GM19468 (cell line): ENCODE measurements at regions not wholly inside any gene's neighbourhood (a gene's known extent, or its start where the extent isn't known, plus 50 kb on each side); places are given as distances from the start of the nearest gene placed in this dataset.

Experiments used
- ATAC-seq: cut with Tn5 transposase; IDR thresholded peaks from one replicate; pipeline ENCODE4 v1.9.1; 2021; ENCODE audit warnings: mild to moderate bottlenecking, moderate library complexity, moderate number of reproducible peaks; ENCODE audit not compliant: unreplicated experiment; ENCODE audit errors: extremely low read depth

DNA sequence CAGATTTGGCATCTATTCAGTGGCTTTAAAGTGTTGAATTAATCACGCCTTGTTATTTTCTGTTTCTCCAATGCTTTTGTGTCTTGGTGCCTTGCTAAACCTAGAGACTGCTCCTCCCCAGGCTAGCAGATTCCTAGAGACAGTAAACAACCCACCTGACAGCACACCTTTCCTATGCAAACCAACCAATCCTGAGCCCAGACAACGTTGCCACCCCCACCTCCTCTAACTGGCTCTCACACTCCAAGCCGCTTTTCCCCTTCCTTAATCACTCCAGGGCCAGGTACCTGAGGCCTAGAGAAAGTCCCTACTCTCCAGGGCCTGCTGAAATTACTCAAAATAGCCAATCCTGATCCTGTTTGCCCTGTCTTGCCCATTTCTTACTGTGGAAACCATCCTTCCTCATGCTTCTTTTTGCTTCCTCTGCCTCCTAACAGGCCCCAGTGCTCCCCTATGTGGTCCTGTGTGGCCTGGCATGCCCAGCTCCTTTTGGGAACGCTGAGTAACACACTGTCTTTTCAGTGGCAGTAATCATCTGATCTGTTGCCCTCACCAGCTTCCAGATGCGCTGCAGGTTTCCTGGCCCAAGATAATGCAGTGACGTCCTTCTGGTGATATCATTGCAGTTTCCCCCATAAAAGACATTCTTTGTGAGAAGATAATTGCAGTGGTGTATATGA lies 53.4 kb downstream of the GAS1 start:
- ATAC-seq = no peak

DNA sequence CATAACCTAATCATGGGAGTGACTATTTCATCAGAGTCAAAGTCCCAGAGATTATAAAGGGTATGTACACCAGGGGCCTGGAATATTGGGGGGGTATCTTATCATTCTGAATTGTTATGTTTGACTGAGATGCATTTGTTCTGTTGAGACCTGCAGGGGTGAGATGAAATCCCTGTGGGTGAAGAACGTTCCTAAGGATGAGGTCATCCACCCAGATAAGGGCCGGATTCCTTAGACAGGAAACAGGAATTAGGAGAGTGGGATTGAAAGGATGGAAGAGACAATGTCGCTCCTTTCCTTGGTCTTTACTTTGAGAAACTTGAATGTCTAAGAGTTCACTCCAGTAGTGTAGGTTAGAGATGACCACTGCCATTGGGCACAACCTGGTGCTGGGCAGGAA lies 54.7 kb downstream of the GAS1 start:
- ATAC-seq = no peak

DNA sequence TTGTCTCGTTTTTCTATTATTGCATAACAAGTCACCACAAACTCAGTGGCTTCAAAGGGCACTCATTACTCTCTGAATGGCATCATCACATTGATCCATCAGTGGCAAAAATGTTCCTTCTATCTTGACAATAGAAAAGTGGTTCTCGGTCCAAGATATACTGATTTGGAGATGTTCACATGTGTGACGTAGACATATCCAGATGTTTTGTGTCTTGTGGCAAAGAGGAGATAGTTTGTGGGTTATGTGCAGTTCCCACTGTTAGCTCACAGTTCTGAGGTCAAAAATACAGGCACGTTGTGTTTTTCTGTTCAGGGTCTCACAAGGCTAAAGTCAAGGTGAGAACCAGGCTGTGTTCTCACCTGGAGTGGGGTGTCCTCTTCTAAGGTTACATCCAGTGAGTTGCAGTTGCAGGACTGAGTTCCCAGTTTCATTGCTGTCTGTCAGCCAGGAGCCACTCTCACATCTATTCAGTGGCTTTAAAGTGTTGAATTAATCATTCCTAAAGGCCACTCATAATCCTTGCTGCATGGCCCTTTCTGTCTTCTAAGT lies 55.3 kb downstream of the GAS1 start:
- ATAC-seq = no peak

DNA sequence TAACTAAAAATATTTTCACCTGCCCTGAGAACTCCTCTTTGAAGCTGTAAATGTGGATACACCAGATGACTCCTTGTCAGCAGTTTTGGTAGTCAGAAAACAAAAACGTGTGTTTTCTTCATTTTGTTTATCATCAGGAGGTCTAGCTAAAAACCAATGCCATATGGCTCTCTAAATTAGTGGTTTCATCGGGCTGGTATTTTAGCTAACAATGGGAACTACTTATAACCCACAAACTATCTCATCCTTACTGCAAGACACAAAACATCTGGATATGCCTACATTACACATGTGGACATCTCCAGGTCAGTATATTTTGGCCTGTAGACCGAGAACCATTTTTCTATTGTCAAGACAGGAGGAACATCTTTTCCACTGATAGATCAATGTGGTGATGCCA lies 56.2 kb downstream of the GAS1 start:
- no peak for ATAC-seq

DNA sequence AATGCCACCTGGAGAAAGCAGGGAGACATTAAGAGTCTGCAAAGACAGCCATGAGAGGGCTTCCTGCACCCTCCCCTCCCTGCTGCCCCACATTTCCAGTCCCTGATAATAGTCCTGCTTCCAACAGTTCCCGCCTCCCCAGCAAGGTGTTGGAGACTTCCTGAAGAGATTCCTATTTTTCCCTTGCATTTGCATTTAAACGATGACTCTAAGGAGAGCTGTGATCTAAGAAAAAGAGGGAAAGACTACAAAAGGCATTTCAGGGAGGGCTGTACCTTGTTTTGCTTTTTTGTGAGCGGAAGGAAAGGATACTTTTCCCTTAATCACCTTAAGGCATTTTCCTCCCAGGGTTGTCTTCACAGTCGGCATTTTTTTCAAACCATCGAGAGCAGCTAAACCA lies 62.1 kb downstream of the GAS1 start:
- no peak for ATAC-seq

DNA sequence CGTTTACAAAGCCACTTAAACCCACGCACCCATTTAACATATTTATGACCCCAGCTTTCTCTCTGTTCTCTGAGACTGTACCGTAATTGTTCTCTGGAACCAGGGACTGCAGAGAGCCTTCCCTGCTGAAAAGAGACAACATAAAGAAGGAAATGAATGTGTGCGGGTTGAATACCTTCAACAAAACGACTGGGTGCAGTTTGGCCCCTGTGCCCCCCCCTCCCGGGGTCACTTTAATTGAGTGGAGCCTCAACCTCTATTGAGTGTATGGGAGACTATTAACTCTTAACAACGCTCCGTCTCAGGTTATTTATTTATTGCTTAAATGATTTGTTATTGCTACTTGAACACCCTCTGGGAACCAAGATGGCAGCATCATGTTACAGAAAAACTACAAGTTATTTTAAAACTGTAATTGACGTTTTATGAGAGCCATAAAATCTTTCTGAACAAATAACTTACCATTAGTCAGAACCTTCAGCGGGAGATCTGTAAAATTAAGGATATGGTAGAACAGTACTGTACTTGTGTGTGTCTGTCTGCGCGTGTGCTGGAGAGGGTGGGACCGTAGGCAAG lies 70.6 kb downstream of the GAS1 start:
- no peak for ATAC-seq

DNA sequence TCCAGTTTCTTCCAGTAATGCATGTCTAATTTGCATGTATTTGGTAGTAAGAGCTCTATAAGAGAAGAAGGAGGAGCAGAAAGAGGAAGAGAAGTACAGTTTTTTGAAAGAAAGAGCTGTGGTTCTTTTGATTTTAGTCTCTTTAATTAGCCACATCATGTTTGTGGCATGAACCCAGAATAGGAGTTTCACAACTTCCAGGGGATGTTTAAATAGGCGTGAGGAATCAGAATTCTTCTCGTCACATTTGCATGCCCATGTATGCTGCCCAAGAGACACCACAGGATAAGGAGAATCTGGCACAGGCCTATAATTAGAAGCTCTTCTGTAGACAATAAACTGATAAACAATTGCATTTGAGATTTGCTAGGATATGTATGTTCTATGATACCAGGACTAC lies 78.7 kb downstream of the GAS1 start:
- ATAC-seq = no peak

DNA sequence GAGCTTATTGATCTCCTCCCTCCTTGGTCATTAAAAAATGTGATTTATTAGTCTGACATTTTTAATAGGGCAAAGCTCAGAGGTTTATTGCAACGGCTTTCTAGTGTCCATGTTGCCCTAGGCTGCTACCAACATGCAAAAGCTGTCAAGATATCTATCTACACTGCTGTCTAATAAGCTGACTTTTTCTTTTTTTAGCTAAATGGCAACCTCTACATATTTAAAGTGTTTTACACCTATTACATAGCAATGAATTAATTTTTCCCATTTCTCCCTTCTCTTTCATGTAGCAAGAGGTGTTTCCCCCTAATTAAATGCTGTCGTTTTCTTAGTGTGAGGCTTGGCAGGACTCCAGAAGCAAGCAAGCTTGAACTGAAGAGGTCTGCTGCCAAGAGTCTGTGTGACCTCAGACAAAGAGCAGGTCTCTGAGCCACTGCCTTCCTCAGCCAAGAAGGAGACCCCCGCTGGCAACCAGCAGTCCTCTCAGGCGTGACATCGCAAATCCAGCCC lies 79.4 kb downstream of the GAS1 start:
- ATAC-seq = no peak

DNA sequence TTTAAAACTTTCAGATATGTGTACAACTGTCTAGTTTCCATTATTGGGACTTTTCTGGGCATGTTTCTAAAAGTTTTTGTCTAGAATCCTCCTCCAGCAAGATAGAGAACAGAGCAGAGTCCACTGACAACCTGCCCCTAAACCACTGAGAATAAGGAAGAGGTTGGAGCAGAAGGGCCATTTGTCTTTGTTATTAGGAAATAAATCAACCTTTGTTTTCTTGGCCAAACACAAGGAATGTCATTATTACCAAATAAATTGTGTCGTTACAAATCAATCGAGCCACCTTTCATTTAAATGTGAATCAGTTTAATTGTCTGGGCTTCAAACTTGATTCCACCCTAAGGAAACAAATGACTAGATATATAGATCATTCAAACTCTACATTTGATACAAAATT lies 81.4 kb downstream of the GAS1 start:
- ATAC-seq = no peak

DNA sequence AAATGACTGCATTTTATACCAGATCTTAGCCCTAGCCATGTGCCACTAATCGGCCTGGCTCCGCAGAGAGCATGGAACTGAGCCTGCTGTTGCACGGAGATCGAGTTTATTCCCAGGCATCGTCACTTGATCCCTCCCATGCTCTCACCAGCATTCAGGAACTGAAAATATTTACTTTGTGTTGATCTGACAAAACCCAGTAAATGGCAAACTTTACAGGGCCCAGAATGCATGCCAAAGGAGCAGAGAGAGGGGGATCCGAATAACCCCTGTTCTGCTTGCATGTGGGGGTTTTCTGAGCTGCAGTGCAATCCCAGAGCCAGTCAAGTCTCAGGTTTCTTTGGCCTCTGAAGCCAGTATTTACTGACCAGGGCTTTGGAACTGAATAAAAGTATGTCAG lies 87.3 kb downstream of the GAS1 start:
- ATAC-seq = no peak

DNA sequence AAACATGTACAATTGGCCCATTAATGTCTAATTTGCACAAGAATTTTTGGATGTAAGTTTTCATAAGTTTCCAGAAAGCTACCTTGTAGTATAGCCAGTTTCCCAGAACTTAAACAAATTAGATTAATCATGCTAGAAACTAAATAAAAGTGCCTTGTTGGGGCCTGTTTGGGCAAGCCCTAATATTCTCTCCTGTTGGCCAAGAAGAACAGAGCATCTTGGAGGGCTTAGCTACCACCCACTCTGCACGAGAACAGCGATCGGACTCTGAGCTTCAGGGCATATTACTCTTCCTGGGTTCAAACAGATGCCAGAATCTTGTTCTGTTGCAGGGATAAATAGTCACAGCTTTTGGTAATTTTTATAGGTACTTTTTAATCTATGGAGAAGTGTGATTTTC lies 88.2 kb downstream of the GAS1 start:
- no peak for ATAC-seq

DNA sequence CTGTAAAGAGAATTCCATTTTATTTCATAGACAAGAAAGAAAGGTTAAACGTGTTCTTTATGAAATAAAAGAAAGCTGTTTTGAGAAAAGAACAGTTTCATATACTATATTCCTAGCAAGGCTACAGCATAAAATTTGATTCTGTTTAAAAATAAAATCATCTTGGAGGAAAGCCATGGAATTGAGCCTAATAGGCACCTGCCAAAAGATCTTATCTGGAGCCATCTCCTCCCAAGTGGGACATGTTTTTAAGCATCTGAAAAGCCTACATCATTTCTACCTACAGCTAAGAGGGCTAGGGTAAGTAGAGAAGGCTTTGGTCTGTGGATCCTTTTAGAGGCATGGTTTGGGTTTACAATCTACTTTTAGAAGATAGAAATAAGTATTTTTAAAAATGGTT lies 89.3 kb downstream of the GAS1 start:
- ATAC-seq = no peak

DNA sequence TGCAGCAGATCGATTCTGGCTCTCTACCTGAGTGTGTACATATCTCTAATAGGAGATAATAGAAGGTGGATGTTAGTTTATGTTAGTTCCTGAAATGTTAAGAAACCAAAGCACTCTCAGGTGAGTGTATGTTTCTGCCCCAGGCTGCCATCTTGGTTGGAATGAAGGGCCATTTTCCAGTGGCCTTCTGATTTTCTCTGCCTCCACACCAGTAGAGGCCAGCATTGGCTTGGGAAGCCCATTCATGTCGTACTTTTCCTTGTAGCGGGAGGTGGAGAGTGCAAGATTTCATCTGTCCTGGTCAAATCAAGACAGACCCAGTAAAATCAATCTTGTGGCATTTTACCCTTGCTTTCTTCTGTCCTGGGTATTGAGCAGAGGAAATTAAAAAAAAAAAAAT lies 91.0 kb downstream of the GAS1 start:
- no peak for ATAC-seq

DNA sequence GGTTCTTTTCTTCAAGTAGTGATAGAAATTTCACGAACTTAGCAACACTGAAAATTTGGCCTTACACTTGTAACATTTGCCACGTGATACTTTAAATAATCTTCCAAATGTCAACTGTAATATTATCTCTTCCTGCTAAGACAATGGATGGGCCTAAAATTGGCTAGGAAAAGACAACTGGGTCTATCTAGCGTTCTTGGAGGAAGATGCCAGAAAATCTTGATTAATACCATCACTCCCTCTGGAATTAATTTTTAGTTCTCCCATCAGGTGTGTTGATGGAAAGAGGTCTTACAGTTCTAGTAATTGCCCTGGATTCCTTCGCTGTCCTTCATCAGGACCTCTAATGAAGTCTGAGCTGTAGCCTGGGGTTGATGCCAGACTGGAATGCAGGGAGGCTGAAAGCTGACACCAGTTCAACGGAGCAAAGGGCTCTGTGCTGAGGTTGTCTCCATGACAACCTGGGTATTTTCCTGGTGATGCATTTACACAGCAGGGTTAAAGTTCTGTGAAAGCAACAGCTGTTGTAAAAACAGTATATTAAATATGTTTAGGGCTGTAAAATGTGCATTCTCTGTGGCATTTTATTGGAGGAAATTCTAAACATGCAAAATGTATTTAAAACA lies 92.3 kb downstream of the GAS1 start:
- ATAC-seq = no peak

DNA sequence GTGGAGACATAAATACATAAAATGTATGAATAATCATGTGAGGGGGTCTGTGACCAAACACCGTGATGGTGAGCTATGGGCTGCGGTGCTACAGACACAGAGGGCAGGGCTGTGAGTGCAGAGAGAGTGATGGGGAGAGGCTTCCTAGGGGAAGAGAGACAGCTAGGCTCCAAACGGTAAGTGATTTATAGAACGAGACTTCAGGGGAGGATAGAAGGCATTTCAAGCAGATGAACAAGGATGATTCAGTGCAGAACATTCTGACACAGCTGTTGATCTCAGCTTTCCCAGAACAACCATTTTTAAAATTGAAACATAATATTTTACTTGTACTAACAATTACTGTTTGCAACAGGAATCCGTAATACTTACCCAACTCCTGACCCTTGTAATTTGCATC lies 100.7 kb downstream of the GAS1 start:
- ATAC-seq = no peak

DNA sequence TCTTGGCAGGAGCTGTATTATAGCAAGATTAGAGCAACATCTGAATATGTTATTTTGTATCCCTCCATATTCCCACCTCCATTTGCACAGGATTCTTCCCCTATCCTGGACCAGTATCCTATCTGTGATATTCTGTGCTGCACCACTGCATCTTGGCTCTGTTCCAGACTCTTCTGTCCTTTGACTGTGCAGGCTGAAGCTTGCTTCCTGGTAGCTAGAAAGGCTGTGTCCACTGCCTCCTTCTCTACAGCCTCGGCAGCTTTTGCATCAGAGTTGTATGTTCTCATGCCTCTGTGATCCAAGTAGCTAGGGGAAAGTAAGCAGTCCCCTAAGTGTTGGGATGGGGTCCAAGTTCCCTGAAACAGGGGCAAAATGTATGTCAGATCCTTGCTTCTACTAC lies 104.1 kb downstream of the GAS1 start:
- no peak for ATAC-seq

DNA sequence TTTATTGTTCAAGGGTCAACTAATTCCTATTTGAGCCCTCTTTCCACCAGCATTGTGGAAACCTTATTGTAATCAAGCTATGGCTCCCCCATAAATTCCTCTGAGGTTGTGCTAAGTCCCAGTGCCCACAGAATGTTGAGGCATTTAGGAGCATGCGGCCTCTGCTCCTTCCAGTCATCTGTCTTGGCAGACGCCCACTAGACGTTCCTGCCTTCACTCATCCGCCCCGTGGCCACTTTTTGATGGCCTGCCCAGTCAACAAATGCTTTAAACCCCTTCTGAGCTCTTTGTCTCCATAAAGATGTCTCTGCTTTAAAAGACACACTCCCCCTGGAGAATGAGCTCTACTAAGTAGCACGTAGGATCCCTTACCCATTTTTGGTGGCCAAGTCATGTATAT lies 104.7 kb downstream of the GAS1 start:
- ATAC-seq = no peak

DNA sequence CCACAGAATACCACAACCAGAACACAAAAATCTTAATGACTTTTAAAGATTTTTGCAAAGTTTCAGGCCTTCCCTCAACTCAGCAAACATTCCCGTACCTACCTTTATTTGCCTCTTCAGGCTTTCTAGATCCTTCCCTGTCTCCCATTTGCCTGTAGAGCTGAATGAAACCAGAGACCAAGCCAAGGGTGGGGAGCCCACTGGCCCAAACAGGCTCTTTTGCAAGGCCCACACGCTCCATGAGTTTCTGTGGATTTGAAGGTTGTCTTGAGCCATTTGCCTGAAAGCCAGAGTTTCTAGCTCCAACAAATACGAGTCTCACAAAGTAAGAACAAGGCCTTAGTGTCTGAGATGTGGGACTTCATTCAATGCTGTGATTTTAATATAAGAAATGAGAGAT lies 107.8 kb downstream of the GAS1 start:
- ATAC-seq = no peak

DNA sequence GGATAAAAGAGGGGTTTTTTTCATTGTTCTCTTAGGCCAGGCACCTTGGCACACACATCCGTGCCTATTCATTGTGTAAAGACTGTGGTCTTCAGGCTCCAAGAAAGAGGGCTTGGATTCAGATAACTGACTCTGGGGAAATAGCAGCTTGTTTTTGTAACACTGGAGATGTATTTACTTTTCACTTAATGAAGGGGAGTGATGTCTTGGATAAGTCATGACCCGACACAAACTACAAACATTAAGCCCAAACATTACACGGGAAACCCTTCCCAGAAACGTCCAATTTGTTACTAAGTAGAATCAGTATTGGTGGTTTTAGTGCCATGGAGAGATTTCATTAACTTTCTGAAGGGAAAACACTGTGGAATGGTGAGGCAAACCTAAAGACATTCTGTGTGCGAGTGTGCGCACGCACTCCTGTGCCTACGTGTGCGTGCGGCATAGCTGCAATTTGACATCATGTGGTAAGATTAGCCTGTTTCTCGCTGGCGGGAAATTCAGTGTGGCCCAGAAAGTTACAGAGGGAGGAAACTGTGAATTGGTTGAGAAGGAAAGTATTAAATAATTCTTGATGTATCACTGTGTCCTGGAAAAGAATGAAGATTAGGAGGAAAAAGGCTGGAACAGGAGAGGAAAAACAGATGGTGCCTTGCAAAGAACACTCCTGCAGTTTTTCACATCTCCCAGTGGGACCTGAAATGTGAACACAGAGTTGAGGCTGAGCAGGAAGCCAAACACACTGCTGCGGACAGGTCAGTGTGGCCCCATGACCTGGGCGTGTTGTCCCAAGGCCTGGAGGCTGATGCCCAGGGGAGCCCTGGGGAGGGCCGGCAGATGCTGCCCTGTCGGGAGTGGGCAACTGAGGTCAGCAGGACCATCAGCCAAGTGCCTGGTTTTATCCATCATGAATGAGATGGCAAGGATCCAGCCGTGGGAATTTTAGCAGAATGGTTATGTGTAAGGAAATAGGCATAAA lies 108.5 kb downstream of the GAS1 start:
- no peak for ATAC-seq

DNA sequence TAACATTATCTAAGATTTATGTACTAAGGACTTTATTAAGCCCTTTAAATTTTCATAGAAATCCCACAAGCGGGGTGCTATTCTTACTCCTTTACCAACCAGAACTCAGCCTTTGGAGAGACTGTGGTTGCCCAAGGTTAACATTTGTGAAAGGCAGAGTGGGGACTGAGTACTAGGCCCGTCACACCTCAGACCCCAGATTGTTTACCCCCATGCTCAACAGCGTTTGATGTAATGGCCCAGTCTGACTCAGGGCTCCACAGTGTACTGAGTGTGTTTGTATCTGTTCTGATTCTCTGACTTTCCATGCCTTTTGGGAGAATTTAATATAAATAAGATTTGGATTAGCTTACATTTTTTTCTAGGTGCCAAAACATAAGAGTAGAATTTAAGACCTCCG lies 110.0 kb downstream of the GAS1 start:
- no peak for ATAC-seq
